Fibroblast of skin of left quadriceps (primary cell): ENCODE measurements at regions not wholly inside any gene's neighbourhood (a gene's known extent, or its start where the extent isn't known, plus 50 kb on each side); places are given as distances from the start of the nearest gene placed in this dataset.
A peak's percentile ranks its signal among the peaks of the same experiment; 100 is the strongest.
"Not testable (repeated sequence)": the region's sequence is repeated elsewhere in the genome, so short reads cannot be mapped to it uniquely, and the experiment has no call there.

Experiments used
- DNase-seq, 2 experiments: peaks; one replicate each; pipeline ENCODE4 v3.0.0-alpha.2; 2013; ENCODE audit warnings: low read depth in 2 of 2

DNA sequence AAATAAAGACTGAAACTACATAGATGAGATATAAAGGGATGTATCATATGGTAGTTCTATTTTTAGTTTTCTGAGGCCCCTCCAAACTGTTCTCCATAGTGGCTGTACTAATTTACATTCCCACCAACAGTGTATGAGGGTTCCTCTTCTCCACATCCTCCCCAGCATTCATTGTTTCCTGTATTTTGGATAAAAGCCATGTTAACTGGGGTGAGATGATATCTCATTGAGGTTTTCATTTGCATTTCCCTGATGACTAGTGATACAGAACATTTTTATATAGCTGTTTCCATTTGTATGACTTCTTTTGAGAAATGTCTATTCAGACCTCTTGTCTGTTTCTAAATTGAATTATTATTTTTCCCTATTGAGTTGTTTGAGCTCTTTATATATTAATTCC, 229.3 kb downstream of the RFPL4B start:
- no peak for DNase-seq

DNA sequence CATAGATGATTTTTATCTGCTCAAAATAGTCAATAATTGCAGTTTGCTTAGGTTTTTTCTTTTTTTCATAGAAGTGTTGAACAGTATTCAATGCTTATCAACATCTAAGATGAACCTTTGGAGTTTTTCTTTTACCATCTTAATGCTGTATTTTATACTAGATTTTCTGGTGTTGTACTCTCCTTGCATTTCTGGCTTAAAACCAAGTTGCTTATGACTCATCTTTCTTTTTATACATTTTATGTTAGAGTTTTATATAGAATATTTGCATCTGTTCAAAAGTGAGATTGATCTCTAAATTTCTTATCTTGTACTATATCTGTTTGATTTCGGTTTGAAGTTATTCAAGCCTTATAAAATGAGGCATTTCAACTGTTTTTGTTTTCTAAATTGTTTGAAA, 232.5 kb downstream of the RFPL4B start:
- DNase-seq = no peak

DNA sequence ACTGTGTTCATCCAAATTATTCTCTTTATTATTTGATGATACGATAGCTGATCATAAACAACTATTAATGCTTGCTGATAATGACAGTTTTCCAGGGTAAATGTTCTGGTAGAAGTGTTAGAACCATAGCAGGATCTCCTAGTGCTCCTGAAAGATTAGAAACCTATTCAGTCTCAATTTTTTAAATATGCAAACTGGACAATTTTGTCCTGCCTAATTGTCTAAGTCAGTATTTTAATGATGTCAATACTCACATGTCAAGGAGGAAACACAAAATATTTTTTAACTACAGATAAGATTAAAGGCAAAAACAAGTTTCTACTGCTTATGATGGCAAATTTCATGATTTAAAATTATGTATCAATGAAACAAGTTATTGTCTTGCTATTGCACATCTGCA, 233.9 kb downstream of the RFPL4B start:
- DNase-seq = no peak

DNA sequence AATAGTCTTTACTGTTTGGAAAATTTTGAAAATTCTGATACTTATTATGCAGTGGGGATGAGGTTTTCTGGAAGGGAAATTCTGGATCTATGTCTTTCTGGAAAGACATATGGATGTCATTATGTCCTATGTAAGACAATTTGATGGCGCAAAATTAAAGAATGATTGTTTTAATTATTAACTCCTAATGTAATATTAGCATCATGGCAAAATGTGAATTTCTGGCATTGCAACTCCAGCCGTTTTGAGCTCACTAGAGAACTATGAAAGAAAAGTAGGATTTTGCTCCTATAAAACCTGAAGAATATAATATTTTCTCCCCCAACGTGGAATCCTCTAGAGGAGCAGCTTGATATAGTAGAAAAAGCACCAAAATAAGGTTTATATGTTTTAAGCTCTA, 243.2 kb downstream of the RFPL4B start:
- no peak for DNase-seq

DNA sequence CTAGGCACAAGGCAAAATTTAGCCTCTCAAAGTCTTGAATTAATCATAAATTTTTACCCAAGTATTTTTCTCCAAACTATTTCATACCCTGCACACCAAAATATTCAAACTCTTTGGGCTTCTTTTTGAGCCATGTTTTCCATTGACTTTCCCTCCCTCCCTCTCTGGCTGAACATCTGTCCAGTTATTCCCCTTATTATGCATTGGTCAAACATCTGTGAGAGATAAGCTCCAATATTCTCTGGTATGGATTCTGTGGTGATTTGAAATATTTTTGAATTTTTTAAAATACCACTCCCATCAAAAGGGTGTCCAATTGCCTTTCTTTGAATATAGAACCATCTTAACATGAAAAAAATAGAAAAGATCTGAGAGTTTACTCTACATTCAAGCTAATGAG, 244.2 kb downstream of the RFPL4B start:
- DNase-seq = no peak

DNA sequence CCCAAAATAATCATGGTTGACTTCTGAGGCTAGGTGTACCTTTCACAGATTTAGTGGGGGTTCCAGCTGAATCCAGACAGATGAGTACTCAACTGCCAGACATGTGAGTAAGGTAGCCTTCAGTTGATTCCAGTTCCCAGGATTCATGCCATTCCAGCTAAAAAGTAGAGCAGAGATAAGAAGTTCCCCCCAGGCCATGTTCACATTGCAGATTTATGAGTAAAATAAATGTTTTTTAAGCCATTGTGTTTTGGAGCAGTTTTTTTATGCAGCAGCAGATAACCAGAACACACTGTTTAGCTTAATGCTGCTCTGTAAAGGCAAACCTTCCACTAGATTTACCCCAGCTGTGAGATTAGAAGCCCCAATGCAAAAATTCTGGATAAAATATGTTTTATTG, 245.0 kb downstream of the RFPL4B start:
- no peak for DNase-seq

DNA sequence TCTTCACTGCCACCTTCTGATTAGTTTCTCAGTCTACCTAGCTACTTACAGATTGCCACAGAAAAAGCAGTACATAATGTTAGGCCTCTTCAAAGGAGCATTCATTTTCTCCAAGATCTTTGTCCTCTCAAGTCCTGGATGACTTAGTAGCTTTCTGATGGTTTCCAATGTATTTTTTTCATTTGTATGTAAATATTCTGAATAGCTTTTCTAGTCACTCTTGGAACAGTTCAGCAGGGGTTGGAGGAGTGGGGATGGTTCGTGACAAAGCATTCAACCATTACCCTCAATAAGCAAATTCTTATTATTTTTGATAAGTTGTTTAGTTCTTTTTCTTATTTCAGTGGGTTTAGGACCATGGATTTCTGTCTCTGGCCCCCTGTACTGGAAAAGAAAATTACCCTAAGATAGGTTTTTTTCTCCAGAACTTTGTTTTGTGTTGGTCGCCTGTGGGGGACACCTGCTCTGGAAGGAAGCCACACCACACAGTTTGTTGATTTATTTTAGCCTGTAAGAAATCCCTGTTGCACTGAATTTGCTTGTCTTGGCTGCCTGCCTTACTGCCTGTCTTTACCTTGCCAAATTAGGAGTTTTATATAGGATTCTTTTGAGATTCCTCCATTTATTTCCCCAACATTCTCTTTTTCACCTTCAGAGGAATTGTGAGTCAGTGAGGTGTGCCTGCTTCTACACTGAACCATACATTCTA, 247.9 kb downstream of the RFPL4B start:
- no peak for DNase-seq

DNA sequence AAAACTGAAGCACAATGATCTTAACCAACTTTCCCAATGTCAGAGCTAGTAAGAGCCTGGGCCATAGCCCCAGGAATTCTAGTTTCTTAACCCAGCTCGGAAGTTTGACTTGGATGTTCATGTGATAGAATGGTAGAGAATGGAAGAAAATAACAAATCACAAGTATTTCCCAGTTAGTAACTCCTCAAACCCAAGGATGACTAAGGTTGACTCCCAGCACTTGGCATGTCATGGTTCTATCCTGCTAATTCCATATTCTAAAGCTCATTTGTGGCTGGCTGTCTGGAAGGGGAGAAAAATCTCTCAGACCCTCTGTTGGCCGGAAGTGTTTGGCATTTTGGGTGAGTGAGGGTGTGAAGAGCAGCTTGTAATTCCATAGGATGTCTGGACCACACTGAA, 248.7 kb downstream of the RFPL4B start:
- DNase-seq = no peak

DNA sequence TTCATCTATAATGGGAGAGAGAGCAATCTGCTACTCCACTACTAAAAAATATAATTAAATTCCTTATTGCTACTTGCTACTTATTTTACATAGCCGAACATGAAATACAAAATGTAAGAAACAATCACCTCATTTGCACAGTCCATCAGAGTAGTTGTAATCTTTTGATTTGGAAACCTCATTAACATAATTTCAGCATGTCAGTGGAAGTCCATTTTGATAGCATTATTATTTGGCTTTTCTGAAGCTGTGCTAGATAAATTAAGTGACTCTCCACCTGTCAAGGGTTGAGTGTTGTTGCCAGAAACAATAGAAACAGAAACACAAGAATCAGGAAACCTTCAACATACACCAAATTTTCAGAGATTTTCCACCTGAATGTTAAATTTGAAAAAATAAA, 250.0 kb downstream of the RFPL4B start:
- no peak for DNase-seq

DNA sequence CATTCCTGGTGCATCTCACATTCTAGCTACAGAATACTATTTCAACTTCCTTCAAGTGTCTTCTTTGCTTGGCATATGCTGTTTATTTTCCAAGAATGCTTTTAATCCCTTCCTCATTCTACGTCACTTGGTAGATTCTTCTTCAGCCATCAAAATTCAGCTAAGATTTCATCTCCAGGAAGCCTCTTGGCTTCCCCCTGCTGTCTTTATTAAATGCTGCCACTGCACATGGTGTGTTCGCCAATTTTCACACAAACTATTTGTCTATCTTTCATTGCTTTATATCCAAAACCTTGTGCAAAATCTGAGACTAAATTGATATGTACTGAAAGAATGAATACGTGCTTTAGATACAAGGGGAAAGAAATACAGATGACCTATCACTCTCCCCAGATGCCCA, 253.0 kb downstream of the RFPL4B start:
- DNase-seq = no peak

DNA sequence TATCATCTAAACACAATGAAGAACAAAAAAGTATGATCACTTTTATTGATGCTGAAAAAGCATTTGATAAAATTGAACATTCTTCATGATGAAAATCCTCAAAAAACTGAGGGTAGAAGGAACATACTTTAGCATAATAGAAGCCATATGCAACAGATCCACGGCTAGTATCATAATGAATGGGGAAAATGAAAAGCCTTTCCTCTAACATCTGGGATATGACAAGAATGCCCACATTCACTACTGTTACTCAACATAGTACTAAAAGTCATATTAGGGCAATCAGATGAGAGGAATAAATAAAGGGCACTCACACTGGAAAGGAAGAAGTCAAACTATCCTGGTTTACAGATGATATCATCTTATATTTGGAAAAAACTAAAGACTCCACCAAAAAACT, 256.6 kb downstream of the RFPL4B start:
- DNase-seq = peak in 1 of 2 experiments; percentile 30

DNA sequence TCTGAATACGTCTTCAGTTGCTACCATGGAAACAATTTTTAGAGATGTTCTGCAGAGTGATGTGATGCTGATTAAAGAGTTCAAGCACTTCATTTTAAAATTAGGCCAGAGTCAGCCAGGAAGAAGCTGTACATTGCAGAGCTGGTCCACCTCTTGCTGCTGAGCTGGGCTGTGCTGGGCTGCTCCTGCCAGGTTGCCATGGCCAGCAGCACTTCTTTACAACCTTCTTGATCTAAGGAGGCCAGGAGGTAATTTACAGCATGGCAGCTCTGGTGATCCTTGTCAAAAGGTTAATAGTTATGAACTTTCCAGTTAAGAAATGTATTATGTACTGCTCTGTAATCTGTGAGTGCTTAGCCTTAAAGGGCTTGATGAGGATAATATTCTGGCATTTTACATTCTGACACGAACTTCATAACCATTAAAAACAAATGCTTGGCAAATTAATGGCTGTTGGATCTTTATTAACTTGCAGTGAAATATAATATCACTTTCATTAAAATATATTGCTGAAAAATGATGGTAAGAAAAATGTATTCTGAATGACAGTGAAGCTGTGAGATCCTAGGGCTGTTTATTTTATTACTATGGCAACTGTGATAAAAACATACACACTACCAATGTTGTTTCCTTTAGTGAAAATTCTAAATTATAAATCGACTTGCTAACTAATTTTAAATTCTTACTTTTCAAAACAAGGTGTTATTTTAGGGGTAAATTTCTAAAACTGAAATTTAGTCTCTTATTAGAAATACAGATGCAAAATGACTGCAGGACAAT, 259.7 kb downstream of the RFPL4B start:
- DNase-seq = no peak

DNA sequence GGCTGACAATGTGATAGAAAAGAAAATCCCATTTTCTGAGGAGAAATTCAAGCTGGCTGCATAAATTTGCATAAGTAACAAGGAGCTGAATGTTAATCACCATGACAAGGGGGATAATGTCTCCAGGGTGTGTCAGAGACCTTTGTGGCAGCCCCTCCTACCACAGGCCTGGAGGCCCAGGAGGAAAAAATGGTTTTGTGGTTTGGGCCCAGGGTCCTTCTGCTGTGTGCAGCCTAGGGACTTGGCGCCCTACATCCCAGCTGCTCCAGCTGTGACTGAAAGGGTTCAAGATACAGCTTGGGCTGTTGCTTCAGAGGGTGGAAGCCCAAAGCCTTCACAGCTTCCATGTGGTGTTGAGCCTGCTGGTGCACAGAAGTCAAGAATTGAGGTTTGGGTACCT, 261.8 kb downstream of the RFPL4B start:
- DNase-seq = not testable (repeated sequence)

DNA sequence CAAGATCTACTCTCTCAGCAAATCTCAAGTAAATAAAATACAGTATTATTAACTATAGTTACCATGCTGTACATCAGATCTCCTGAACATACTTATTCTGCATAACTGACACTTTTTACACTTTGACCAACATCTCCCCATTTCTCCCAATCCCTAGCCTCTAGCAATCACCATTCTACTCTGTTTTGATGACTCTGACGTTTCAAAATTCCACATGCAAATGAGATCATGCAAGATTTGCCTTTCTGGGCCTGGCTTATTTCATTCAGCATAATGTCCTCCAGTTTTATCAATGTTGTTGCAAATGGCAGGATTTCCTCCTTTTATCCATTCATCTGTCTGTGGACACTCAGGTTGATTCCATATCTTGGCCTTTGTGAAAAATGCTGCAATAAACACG, 266.3 kb downstream of the RFPL4B start:
- DNase-seq = no peak

DNA sequence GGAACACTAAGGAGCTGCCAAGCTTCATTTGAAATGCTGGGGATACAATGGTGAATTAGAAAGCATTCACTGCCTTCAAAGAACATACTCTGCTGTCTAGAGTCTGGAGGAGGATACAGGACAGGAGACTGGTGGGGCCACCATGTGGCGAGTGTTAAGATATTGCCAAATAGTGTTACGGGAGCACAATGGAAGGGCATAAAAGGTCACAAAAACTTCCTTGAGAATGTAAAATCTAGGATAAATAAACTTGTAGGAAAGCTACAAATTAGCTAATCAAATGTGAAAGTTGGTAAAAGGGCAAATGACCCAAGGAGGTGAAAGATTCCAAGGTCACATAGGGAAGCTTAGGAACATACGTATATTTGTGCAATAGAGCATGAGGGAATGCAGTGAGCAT, 271.7 kb downstream of the RFPL4B start:
- DNase-seq = no peak

DNA sequence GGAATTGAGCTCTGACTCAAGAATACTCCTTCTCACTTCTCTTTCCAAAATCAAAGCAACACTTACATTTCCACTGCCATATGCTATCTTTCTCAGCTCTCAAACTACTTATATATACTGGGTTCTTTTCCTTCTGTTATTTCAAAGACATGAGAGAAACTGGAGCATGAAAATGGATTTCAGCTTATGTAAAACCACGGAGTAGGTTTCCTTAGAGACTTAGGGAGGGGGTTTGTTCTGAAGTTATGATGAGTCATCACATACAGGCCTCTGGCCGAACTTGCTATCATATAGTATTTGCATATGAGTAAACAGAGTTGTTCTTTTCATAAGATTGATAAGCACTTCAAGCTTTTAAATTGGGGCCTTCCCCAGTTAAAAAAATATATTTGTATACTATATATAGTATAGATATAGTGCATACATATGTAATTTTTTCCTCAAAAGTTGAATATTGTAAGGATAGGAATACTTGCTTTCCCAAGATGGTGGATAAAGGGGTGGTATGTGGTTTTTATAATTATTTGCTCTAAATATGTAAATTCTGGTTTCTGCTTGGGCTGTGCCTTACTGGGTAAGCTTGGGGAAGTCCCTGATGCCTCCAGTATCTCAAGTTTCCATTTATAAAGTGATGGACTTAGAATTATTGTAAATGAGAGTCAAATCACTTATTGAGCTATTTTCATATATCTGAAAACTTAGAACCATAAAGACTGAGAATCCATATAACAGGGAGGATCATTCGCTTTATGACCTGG, 273.9 kb downstream of the RFPL4B start:
- no peak for DNase-seq

DNA sequence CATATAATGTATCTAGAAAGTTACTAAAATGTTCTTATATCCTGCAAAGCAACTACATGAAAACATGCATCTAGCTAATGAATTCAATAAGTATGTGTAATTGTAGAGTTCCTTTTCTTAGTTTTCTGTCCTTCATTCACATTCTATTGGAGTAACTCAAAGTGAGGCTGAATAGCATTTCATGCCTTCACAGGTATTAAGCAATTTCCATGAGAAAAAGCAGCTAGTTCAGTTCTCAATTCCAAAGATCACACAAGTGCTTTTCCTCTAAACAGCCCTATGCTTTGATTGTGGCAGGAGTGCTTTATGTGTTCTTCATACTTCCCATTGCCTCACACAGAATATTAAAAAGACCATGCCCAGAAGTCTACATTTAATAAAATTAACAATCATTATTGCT, 274.9 kb downstream of the RFPL4B start:
- no peak for DNase-seq

DNA sequence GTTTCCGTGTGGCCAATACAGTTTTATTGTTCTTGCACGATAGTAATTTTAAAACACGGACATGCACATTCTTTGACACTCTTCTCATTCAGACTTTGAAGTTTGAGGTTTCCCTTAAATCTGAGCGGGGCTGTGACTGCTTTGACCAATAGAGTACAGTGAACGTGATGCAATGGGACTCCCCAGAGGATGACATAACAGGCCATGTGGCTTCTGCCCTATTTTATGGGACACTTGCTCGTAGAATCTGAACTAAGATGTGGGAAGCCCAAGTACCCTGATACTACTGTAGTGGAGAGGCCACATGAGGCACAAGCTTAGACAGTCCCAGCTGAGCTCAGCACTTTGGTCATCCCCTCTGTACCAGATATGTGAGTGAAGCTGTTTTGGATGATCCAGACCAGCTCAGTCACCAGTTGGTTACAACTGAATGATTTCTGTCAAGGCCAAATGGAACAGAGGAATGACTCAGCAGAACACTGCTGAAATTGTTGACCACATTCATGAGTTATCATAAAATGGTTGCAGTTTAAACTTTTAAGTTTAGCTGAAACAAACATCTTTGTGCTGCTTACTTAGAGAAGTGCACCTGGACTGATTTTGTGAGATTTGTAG, 279.4 kb downstream of the RFPL4B start:
- no peak for DNase-seq

DNA sequence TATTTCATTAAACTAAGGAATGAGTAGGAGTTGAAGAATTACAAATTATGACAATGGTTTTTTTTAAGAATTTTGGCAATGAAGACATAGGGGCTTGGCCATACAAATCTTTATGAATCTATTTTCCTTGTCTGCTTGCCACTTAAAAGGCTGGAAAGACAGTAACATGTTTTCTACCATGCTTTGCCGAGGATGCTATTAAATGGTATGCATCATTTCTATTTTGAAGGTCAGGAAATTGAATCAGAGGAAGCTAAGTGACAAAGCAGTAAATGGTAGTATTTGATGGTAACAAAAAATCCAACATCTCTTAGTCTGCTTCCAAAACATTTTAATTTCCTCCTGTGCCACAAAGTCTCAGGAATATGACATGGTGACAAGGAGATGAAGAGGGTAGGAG, 287.2 kb downstream of the RFPL4B start:
- DNase-seq = no peak

DNA sequence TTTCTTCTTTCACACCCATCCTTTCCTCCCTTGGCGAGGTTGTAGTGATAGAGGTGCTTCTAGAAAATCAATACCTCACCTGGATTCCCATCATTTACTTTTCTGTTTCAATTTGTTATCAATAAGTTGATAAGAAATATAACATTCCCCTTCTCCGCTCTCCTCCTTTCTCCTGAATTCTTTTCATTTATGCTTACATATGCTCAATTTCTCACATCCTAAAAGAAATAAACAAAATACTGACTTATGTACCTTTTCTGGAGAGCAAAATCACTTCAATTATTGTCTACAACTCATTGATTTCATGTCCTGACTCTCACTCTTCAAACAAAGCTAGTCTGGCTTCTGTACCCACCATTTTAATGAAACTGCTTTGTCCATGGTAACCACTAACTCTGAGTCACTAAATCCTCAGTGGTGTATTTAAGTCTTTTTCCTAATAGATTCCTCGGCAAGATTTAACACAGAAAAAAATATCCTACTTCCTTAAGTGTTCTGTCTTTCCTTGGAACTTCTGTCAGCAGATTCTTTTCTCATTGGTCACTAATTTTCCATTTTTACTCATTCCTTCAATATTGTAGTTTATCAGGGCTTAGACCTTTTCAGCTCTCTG, 289.6 kb downstream of the RFPL4B start:
- DNase-seq = peak; percentile 45 to 49

DNA sequence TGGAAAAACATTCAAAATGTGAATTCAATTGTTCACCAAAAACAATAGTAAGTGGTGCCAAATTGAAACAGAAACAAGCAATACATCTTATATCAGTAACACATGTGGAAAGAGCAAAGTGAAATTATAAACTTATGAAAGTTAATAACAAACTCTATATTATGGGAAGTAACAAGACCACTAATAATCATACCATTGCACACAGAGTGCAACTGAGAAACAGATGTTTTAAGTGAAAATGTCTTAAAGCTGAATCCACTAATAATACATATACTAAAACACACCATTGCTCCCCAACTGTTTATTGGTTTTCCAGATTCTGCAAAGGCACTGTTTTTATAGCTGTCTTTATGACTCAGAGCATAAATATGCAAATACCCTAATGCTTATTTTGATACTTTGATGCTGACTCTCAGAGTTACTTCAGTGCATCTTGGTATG, 292.3 kb downstream of the RFPL4B start:
- DNase-seq = peak; percentile 83 to 86

DNA sequence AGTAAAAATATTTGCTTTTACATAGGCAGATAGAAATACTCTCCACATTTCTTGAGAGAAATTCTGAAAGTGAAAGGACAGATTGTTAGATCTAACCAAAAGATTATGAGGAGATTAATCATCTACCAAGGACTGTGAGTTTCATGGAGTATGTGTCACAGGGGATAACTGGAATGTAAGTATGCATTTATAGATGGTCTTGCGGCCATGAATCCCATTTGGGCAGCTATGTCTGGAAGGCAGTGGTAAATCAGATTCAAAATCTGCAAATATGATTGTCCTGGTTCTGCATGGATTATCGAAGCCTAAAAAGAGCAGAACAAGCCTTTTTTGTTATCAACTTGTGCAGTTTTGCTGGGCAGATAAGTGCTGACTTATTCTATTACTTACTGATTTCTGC, 293.8 kb downstream of the RFPL4B start:
- peak; percentile 72 to 74 for DNase-seq
